ENCODE measurements at regions not wholly inside any gene's neighbourhood (a gene's known extent, or its start where the extent isn't known, plus 50 kb on each side); places are given as distances from the start of the nearest gene placed in this dataset.

DNA sequence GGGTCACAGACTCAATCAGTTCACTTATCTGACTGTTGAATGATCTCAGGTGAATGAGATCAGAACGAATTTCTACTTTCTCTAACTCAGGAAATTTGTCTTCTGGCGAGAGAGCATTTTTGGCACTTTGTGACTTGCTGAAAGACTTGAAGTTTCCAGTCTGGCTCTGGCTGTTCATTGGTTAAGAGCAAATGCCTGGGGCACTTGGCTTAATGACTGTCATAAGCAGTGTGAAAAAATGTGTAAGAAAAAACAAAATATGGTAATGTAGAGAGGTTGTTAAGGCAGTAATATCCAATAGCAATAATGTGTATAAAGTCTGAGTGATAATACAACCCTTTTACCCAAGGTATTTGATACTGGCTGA, 71.3 kb upstream of the PGRMC2 start:
- TF ChIP-seq, protein P1, sequence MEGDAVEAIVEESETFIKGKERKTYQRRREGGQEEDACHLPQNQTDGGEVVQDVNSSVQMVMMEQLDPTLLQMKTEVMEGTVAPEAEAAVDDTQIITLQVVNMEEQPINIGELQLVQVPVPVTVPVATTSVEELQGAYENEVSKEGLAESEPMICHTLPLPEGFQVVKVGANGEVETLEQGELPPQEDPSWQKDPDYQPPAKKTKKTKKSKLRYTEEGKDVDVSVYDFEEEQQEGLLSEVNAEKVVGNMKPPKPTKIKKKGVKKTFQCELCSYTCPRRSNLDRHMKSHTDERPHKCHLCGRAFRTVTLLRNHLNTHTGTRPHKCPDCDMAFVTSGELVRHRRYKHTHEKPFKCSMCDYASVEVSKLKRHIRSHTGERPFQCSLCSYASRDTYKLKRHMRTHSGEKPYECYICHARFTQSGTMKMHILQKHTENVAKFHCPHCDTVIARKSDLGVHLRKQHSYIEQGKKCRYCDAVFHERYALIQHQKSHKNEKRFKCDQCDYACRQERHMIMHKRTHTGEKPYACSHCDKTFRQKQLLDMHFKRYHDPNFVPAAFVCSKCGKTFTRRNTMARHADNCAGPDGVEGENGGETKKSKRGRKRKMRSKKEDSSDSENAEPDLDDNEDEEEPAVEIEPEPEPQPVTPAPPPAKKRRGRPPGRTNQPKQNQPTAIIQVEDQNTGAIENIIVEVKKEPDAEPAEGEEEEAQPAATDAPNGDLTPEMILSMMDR (conservative IDR thresholded peaks at IDR 0.05; ENCODE audit: low read length) = no peak
- TF ChIP-seq EZH2phosphoT487 (IDR thresholded peaks at IDR 0.05; ENCODE audit: borderline replicate concordance) = no peak
